Neural progenitor cell (in vitro differentiated cells): ENCODE measurements at regions not wholly inside any gene's neighbourhood (a gene's known extent, or its start where the extent isn't known, plus 50 kb on each side); places are given as distances from the start of the nearest gene placed in this dataset.

Experiments
- DNase-seq: peaks from one replicate; pipeline ENCODE4 v3.0.0-alpha.2; 2016; ENCODE audit warnings: low spot score
- H2AFZ ChIP-seq: fragments of 200-600 bp; sonication (generic); replicated peaks from 2 replicates; pipeline ENCODE4 v1.6.1; 2016; ENCODE audit warnings: antibody characterized with exemption
- H3F3A ChIP-seq: fragments of 200-600 bp; sonication (generic); 2 replicates; pipeline ENCODE4 v1.6.1; 2016; ENCODE audit warnings: antibody characterized with exemption, low read depth
- H3K27ac ChIP-seq: fragments of 200-600 bp; sonication (generic); 2 replicates; pipeline ENCODE4 v1.5.1; 2016; ENCODE audit warnings: mild to moderate bottlenecking
- H3K27me3 ChIP-seq: fragments of 200-600 bp; sonication (generic); 2 replicates; pipeline ENCODE4 v1.6.1; 2016; ENCODE audit warnings: mild to moderate bottlenecking, moderate library complexity
- H3K36me3 ChIP-seq: fragments of 200-600 bp; sonication (generic); 2 replicates; pipeline ENCODE4 v1.5.1; 2016
- H3K4me1 ChIP-seq: fragments of 200-600 bp; sonication (generic); 2 replicates; pipeline ENCODE4 v1.6.1; 2016; ENCODE audit warnings: mixed run types
- H3K4me2 ChIP-seq: fragments of 200-600 bp; sonication (generic); 2 replicates; pipeline ENCODE4 v1.6.1; 2016
- H3K4me3 ChIP-seq: fragments of 200-600 bp; sonication (generic); 2 replicates; pipeline ENCODE4 v1.5.1; 2016
- H3K79me2 ChIP-seq: fragments of 200-600 bp; sonication (generic); 2 replicates; pipeline ENCODE4 v1.6.1; 2016; ENCODE audit warnings: low read depth
- H3K9ac ChIP-seq: fragments of 200-600 bp; sonication (generic); 2 replicates; pipeline ENCODE4 v1.6.1; 2016
- H3K9me3 ChIP-seq: fragments of 200-600 bp; sonication (generic); 2 replicates; pipeline ENCODE4 v1.5.1; 2016; ENCODE audit warnings: low read depth
- H4K20me1 ChIP-seq: fragments of 200-600 bp; sonication (generic); 2 replicates; pipeline ENCODE4 v1.6.1; 2016; ENCODE audit warnings: low read depth
- H3K27ac Mint-ChIP-seq: 3 replicates; pipeline ENCODE4 v1.8.0; 2021; ENCODE audit warnings: mixed read lengths
- H3K27me3 Mint-ChIP-seq: 2 replicates; pipeline ENCODE4 v1.8.0; 2022; ENCODE audit warnings: low read depth, mild to moderate bottlenecking, inconsistent platforms, moderate library complexity, mixed read lengths; ENCODE audit not compliant: insufficient read depth
- H3K36me3 Mint-ChIP-seq: 3 replicates; pipeline ENCODE4 v1.8.0; 2021; ENCODE audit warnings: mixed read lengths
- H3K4me1 Mint-ChIP-seq: 3 replicates; pipeline ENCODE4 v1.8.0; 2021; ENCODE audit warnings: mixed read lengths
- H3K4me3 Mint-ChIP-seq: 3 replicates; pipeline ENCODE4 v1.8.0; 2021; ENCODE audit warnings: mild to moderate bottlenecking, moderate library complexity, mixed read lengths
- H3K9me3 Mint-ChIP-seq: 3 replicates; pipeline ENCODE4 v1.8.0; 2020; ENCODE audit warnings: mixed read lengths
- CTCF ChIP-seq: fragments of 200-600 bp; sonication (generic); IDR thresholded peaks from 2 replicates; pipeline ENCODE4 v1.5.1; 2017; ENCODE audit warnings: antibody characterized with exemption, mild to moderate bottlenecking
- EZH2 ChIP-seq: fragments of 200-600 bp; sonication (generic); IDR thresholded peaks from 2 replicates; pipeline ENCODE4 v1.6.1; 2017; ENCODE audit warnings: antibody characterized with exemption, mild to moderate bottlenecking, moderate library complexity
- EZH2phosphoT487 ChIP-seq: fragments of 200-600 bp; sonication (generic); IDR thresholded peaks from 2 replicates; pipeline ENCODE4 v1.6.1; 2017; ENCODE audit warnings: antibody characterized with exemption

- no peak overlapping the region for H3K4me3 Mint-ChIP-seq
- Histone ChIP-seq H4K20me1 (no peaks in the 10 kb centered on the region), H3K36me3 (no peaks in the 10 kb centered on the region), H3K9ac (no peak overlapping the region), H3K4me2 (no peak overlapping the region), H3K79me2 (no peaks in the 10 kb centered on the region), H3K27ac (no peak overlapping the region), H3K4me1 (no peaks in the 10 kb centered on the region), H3K27me3 (no peaks in the 10 kb centered on the region), H2AFZ (no peak overlapping the region), H3K4me3 (no peak overlapping the region), H3F3A (no peaks in the 10 kb centered on the region), H3K9me3 (no peaks in the 10 kb centered on the region)
- H3K36me3 Mint-ChIP-seq = no peaks in the 10 kb centered on the region
- DNase-seq = no peak
- peaks cover 3% of the 10 kb centered on the region for H3K4me1 Mint-ChIP-seq
- TF ChIP-seq CTCF (no peak), EZH2 (no peak), EZH2phosphoT487 (no peak)
- no peaks in the 10 kb centered on the region for H3K27me3 Mint-ChIP-seq
- no peaks in the 10 kb centered on the region for H3K9me3 Mint-ChIP-seq
- no peak overlapping the region for H3K27ac Mint-ChIP-seq
These were observed 376.0 kb downstream of the GBA3 start for GRCh38 chr4:23068756-23069155.

- Histone ChIP-seq H3K4me1 (no peaks in the 10 kb centered on the region), H3K4me2 (no peak overlapping the region), H3K27me3 (no peaks in the 10 kb centered on the region), H4K20me1 (no peaks in the 10 kb centered on the region), H3K27ac (no peak overlapping the region), H3K9ac (no peak overlapping the region), H3K4me3 (no peak overlapping the region), H3K36me3 (no peaks in the 10 kb centered on the region), H3K9me3 (no peaks in the 10 kb centered on the region), H3F3A (no peaks in the 10 kb centered on the region), H3K79me2 (no peaks in the 10 kb centered on the region), H2AFZ (no peak overlapping the region)
- Mint-ChIP-seq H3K27me3 (no peaks in the 10 kb centered on the region), H3K4me1 (peaks cover under 1% of the 10 kb centered on the region), H3K27ac (no peak overlapping the region), H3K36me3 (no peaks in the 10 kb centered on the region), H3K4me3 (no peak overlapping the region), H3K9me3 (no peaks in the 10 kb centered on the region)
- TF ChIP-seq EZH2 (no peak), CTCF (no peak), EZH2phosphoT487 (no peak)
- DNase-seq = no peak
These were observed 375.6 kb downstream of the GBA3 start for GRCh38 chr4:23068287-23068686.

GRCh38 chr4:23062188-23062587 is 369.5 kb downstream of the GBA3 start:
- no peak overlapping the region for H2AFZ ChIP-seq
- H3K9me3 Mint-ChIP-seq = peaks cover 12% of the 10 kb centered on the region
- H3K4me3 ChIP-seq = no peak overlapping the region
- no peak for TF ChIP-seq EZH2phosphoT487
- no peak for TF ChIP-seq EZH2
- TF ChIP-seq CTCF = no peak
- no peaks in the 10 kb centered on the region for H3F3A ChIP-seq
- H3K27ac Mint-ChIP-seq = no peak overlapping the region
- H4K20me1 ChIP-seq = no peaks in the 10 kb centered on the region
- no peak overlapping the region for H3K4me2 ChIP-seq
- H3K9ac ChIP-seq = no peak overlapping the region
- H3K27ac ChIP-seq = no peak overlapping the region
- H3K27me3 ChIP-seq = no peaks in the 10 kb centered on the region
- no peaks in the 10 kb centered on the region for H3K79me2 ChIP-seq
- no peaks in the 10 kb centered on the region for H3K36me3 ChIP-seq
- peaks cover 12% of the 10 kb centered on the region for H3K4me1 ChIP-seq
- peaks cover 28% of the 10 kb centered on the region for H3K4me1 Mint-ChIP-seq
- no peak for DNase-seq
- no peaks in the 10 kb centered on the region for H3K9me3 ChIP-seq
- H3K4me3 Mint-ChIP-seq = no peak overlapping the region
- no peaks in the 10 kb centered on the region for H3K27me3 Mint-ChIP-seq
- no peaks in the 10 kb centered on the region for H3K36me3 Mint-ChIP-seq

- Histone ChIP-seq H3K27me3 (no peaks in the 10 kb centered on the region), H2AFZ (no peak overlapping the region), H3K36me3 (no peaks in the 10 kb centered on the region), H3K4me3 (no peak overlapping the region), H3K9ac (no peak overlapping the region), H4K20me1 (no peaks in the 10 kb centered on the region), H3K9me3 (no peaks in the 10 kb centered on the region), H3K4me1 (peaks cover 12% of the 10 kb centered on the region), H3K79me2 (no peaks in the 10 kb centered on the region), H3K27ac (no peak overlapping the region), H3K4me2 (no peak overlapping the region), H3F3A (no peaks in the 10 kb centered on the region)
- no peak overlapping the region for H3K27ac Mint-ChIP-seq
- DNase-seq = no peak
- peaks cover 12% of the 10 kb centered on the region for H3K9me3 Mint-ChIP-seq
- no peaks in the 10 kb centered on the region for H3K36me3 Mint-ChIP-seq
- TF ChIP-seq EZH2 (no peak), EZH2phosphoT487 (no peak), CTCF (no peak)
- peaks cover 28% of the 10 kb centered on the region for H3K4me1 Mint-ChIP-seq
- H3K4me3 Mint-ChIP-seq = no peak overlapping the region
- no peaks in the 10 kb centered on the region for H3K27me3 Mint-ChIP-seq
These were observed 368.7 kb downstream of the GBA3 start for GRCh38 chr4:23061431-23061830.
